K562 (cell line): ENCODE measurements at regions not wholly inside any gene's neighbourhood (a gene's known extent, or its start where the extent isn't known, plus 50 kb on each side); places are given as distances from the start of the nearest gene placed in this dataset.

Source experiments
- ATAC-seq: fragments of 200-7000 bp; cut with Tn5 transposase; 3 replicates; pipeline ENCODE4 v1.9.1; 2020; ENCODE audit warnings: moderate library complexity
- BruUV-seq: library from RNA; stranded (reverse); fragments of 400-500 nt; replicated peaks from 2 replicates; lab custom pipeline; 2021; lab: Mats Ljungman, UMichigan
- CTCF ChIA-PET: fragments of 300-600 bp; formaldehyde crosslinking; extraction: SDS; loops from one replicate; lab custom pipeline; 2021; ENCODE audit warnings: low intra/inter-chr PET ratio; lab: Yijun Ruan, JAX
- POLR2A ChIA-PET: fragments of 300-600, 350-650 bp; sonication (Branson Sonifier 250); formaldehyde crosslinking; extraction: SDS; loops from one replicate; lab custom pipeline; 2021; ENCODE audit warnings: antibody characterized with exemption, inconsistent platforms; lab: Yijun Ruan, JAX
- DNase-seq, 4 experiments: peaks; one replicate each; pipeline versions ENCODE4 v3.0.0 to v3.0.0-alpha.2; 2011 to 2018; ENCODE audit warnings: low spot score in 3 of 4, mixed read lengths in 3 of 4; ENCODE audit errors: extremely low read depth in 1 of 4
- FAIRE-seq: peaks from 2 replicates; lab custom pipeline; 2011; peaks lifted over from hg19 to GRCh38; lab: Jason Lieb, UNC
- H2AFZ ChIP-seq: 2 replicates; pipeline ENCODE4 v1.6.0; 2011; ENCODE audit warnings: low read depth, low read length, control low read depth, inconsistent platforms
- H3K27ac ChIP-seq: fragments of 200-600 bp; 3 replicates; pipeline ENCODE4 v1.8.0; 2011; ENCODE audit warnings: low read depth, mild to moderate bottlenecking, control low read depth, inconsistent platforms, low read length, moderate library complexity, mixed read lengths; ENCODE audit errors: extremely low read depth
- H3K27me3 ChIP-seq, 2 experiments: fragments of 300-600 bp in 1 of 2; 2 replicates in 1 of 2; 3 replicates in 1 of 2; pipeline versions ENCODE4 v1.6.0 to v1.8.0; 2011; ENCODE audit warnings: inconsistent platforms in 2 of 2, low read length in 2 of 2, mild to moderate bottlenecking in 1 of 2, mixed read lengths in 1 of 2, moderate library complexity in 1 of 2; ENCODE audit not compliant: control insufficient read depth in 2 of 2, insufficient read depth in 2 of 2
- H3K36me3 ChIP-seq: fragments of 300-600 bp; 3 replicates; pipeline ENCODE4 v1.8.0; 2011; ENCODE audit warnings: mild to moderate bottlenecking, low read length, inconsistent platforms; ENCODE audit not compliant: control insufficient read depth, insufficient read depth
- H3K4me1 ChIP-seq, 2 experiments: fragments of 200-600 bp in 1 of 2; replicated peaks in 1 of 2; 2 replicates in 1 of 2; 3 replicates in 1 of 2; pipeline versions ENCODE4 v1.5.1 to v1.8.0; 2011; ENCODE audit warnings: inconsistent platforms in 2 of 2, low read length in 2 of 2, mild to moderate bottlenecking in 1 of 2, mixed read lengths in 1 of 2, moderate library complexity in 1 of 2; ENCODE audit not compliant: control insufficient read depth in 2 of 2, insufficient read depth in 2 of 2
- H3K4me2 ChIP-seq: 2 replicates; pipeline ENCODE4 v1.6.1; 2011; ENCODE audit warnings: low read length, control low read depth, inconsistent platforms, mixed read lengths; ENCODE audit not compliant: insufficient read depth
- H3K4me3 ChIP-seq: fragments of 200-600 bp; sonication (generic), shearing (Covaris generic); 2 replicates; pipeline ENCODE4 v1.5.1; 2016; ENCODE audit warnings: control low read depth, inconsistent platforms
- H3K79me2 ChIP-seq: fragments of 200-600 bp; 3 replicates; pipeline ENCODE4 v1.8.0; 2011; ENCODE audit warnings: low read length, inconsistent platforms; ENCODE audit not compliant: control insufficient read depth, insufficient read depth
- H3K9ac ChIP-seq, 2 experiments: 2 replicates each; pipeline versions ENCODE4 v1.6.0 to v1.6.1; 2011; ENCODE audit warnings: low read depth in 2 of 2, low read length in 2 of 2, control low read depth in 1 of 2, inconsistent platforms in 1 of 2, mild to moderate bottlenecking in 1 of 2, mixed read lengths in 1 of 2; ENCODE audit not compliant: insufficient read depth in 1 of 2
- H3K9me1 ChIP-seq: one replicate; pipeline ENCODE4 v1.6.0; 2011; ENCODE audit warnings: inconsistent platforms, mild to moderate bottlenecking, low read length, moderate library complexity; ENCODE audit not compliant: control insufficient read depth, insufficient read depth
- H3K9me3 ChIP-seq: replicated peaks from 2 replicates; pipeline ENCODE4 v1.5.1; 2011; ENCODE audit warnings: low read depth, low read length, inconsistent platforms; ENCODE audit not compliant: control insufficient read depth, insufficient read depth
- H4K20me1 ChIP-seq: replicated peaks from 2 replicates; pipeline ENCODE4 v1.6.1; 2011; ENCODE audit warnings: low read length, inconsistent platforms, mixed read lengths; ENCODE audit not compliant: control insufficient read depth, insufficient read depth
- ARNT ChIP-seq, 2 experiments: fragments of 450-650 bp; IDR thresholded peaks; 2 replicates each; pipeline ENCODE4 v1.6.1; 2016; ENCODE audit warnings: mild to moderate bottlenecking in 1 of 2
- CTBP1 ChIP-seq: fragments of 450-650 bp; IDR thresholded peaks from 2 replicates; pipeline ENCODE4 v1.6.1; 2016; ENCODE audit warnings: borderline replicate concordance
- CUX1 ChIP-seq: fragments of 200-800 bp; sonication (Bioruptor generic); IDR thresholded peaks from 2 replicates; pipeline ENCODE4 v1.6.1; 2016; ENCODE audit warnings: missing genetic modification characterization, missing compliant biosample characterization
- ZBTB43 ChIP-seq: sonication (generic); formaldehyde crosslinking; IDR thresholded peaks from 2 replicates; pipeline ENCODE4 v1.8.0; 2023; ENCODE audit warnings: mild to moderate bottlenecking, missing genetic modification reagents
- ZBTB49 ChIP-seq: sonication (generic); formaldehyde crosslinking; IDR thresholded peaks from 2 replicates; pipeline ENCODE4 v1.8.0; 2022; ENCODE audit warnings: missing genetic modification reagents, mild to moderate bottlenecking, borderline replicate concordance
- ZNF561 ChIP-seq: fragments of 450-650 bp; formaldehyde crosslinking; conservative IDR thresholded peaks from 2 replicates; pipeline ENCODE4 v1.4.0; 2020; ENCODE audit warnings: mild to moderate bottlenecking, moderate library complexity
- WGBS: fragments of 100-300 bp; shearing (Covaris generic); methylation state at CpG from one replicate; pipeline ENCODE4 v1.1.6; 2016; ENCODE audit warnings: low coverage, mixed read lengths; ENCODE audit not compliant: insufficient coverage; ENCODE audit errors: missing lambda C conversion rate; 5-methylcytosine and 5-hydroxymethylcytosine counted together
- in situ Hi-C: fragments of 300-500 bp; cut with MboI; formaldehyde crosslinking; loops from 4 replicates; pipeline ENCODE4 v1.15.0; 2018; ENCODE audit warnings: inconsistent platforms, mixed read lengths
- intact Hi-C: fragments of 100-400 bp; cut with micrococcal nuclease; formaldehyde crosslinking; loops from 2 replicates; pipeline ENCODE4 v1.14.2; 2022

- Histone ChIP-seq H3K36me3 (no peaks in the 10 kb centered on the region), H3K4me2 (no peak overlapping the region), H2AFZ (no peak overlapping the region), H3K27me3 (no peaks in the 10 kb centered on the region), H3K9me1 (no peaks in the 10 kb centered on the region), H4K20me1 (no peaks in the 10 kb centered on the region), H3K79me2 (no peaks in the 10 kb centered on the region), H3K9ac (no peak overlapping the region), H3K4me1 (no peaks in the 10 kb centered on the region), H3K27ac (no peak overlapping the region), H3K4me3 (no peak overlapping the region), H3K9me3 (no peaks in the 10 kb centered on the region)
- DNase-seq (no peak), ATAC-seq (no peak), FAIRE-seq (no peak)
- 0% methylated on average over 1 of the region's 1 CpG for WGBS
- intact Hi-C loops = no loop called here
- TF ChIP-seq CTBP1 (no peak), ARNT (IDR thresholded peaks at IDR 0.05) (no peak)
- in situ Hi-C loops = no loop called here
- ChIA-PET CTCF (no interaction called here), POLR2A (no interaction called here)
- BruUV-seq = no TSS peak
Observed at GRCh38 chr16:62404842-62405611, 368.8 kb upstream of the CDH8 start.

GRCh38 chr16:62392698-62393097, 356.5 kb upstream of the CDH8 start:
- intact Hi-C loops = no loop called here
- no peaks in the 10 kb centered on the region for H3K9me3 ChIP-seq
- H3K79me2 ChIP-seq = no peaks in the 10 kb centered on the region
- FAIRE-seq (no peak), DNase-seq (no peak), ATAC-seq (no peak)
- H2AFZ ChIP-seq = no peak overlapping the region
- H3K27ac ChIP-seq = no peak overlapping the region
- H3K9ac ChIP-seq = no peak overlapping the region
- no peaks in the 10 kb centered on the region for H3K9me1 ChIP-seq
- no TSS peak for BruUV-seq
- H3K27me3 ChIP-seq = no peaks in the 10 kb centered on the region
- WGBS = 2% methylated on average over 6 of the region's 6 CpGs
- ChIA-PET CTCF (no interaction called here), POLR2A (no interaction called here)
- in situ Hi-C loops = no loop called here
- no peaks in the 10 kb centered on the region for H3K4me1 ChIP-seq
- H3K4me3 ChIP-seq = no peak overlapping the region
- H4K20me1 ChIP-seq = no peaks in the 10 kb centered on the region
- no peak overlapping the region for H3K4me2 ChIP-seq
- H3K36me3 ChIP-seq = no peaks in the 10 kb centered on the region
- no peak for TF ChIP-seq ZBTB43 (CRISPR knock-in tag)
- TF ChIP-seq ZNF561 (CRISPR knock-in tag) = no peak
- TF ChIP-seq ZBTB49 (CRISPR knock-in tag) = no peak
- TF ChIP-seq CUX1 (CRISPR knock-in tag) = no peak
